H1 (cell line): ENCODE measurements at regions not wholly inside any gene's neighbourhood (a gene's known extent, or its start where the extent isn't known, plus 50 kb on each side); places are given as distances from the start of the nearest gene placed in this dataset.

Experiments
- CTCF ChIA-PET: fragments of 300-600 bp; sonication (Branson Sonifier 250); formaldehyde crosslinking; loops from one replicate; lab custom pipeline; 2021; ENCODE audit not compliant: partially characterized antibody; lab: Charles Lee
- POLR2A ChIA-PET: fragments of 300-600 bp; sonication (Branson Sonifier 250); formaldehyde crosslinking; loops from one replicate; lab custom pipeline; 2021; ENCODE audit warnings: inconsistent platforms; ENCODE audit not compliant: partially characterized antibody; lab: Charles Lee
- DNase-seq, 2 experiments: peaks; one replicate each; pipeline versions ENCODE4 v3.0.0 to v3.0.0-alpha.2; 2010 to 2022; ENCODE audit warnings: low spot score in 2 of 2, low read depth in 1 of 2, mixed read lengths in 1 of 2
- FAIRE-seq: peaks from 2 replicates; lab custom pipeline; 2011; peaks lifted over from hg19 to GRCh38; lab: Jason Lieb, UNC
- H2AFZ ChIP-seq: 2 replicates; pipeline ENCODE4 v1.8.1; 2012; ENCODE audit warnings: low read length, inconsistent platforms
- H2AK5ac ChIP-seq: 2 replicates; pipeline ENCODE4 v1.6.1; 2013; ENCODE audit warnings: low read depth, low read length
- H2BK120ac ChIP-seq: replicated peaks from 2 replicates; pipeline ENCODE3; 2013; ENCODE audit warnings: low read depth, low read length, inconsistent platforms
- H2BK12ac ChIP-seq: 2 replicates; pipeline ENCODE4 v1.6.1; 2013; ENCODE audit warnings: low read depth, low read length
- H2BK15ac ChIP-seq: 2 replicates; pipeline ENCODE4 v1.6.1; 2013; ENCODE audit warnings: low read length
- H2BK20ac ChIP-seq: 2 replicates; pipeline ENCODE4 v1.6.1; 2013; ENCODE audit warnings: low read length
- H2BK5ac ChIP-seq: 2 replicates; pipeline ENCODE4 v1.6.1; 2013; ENCODE audit warnings: low read depth, low read length
- H3K14ac ChIP-seq: 2 replicates; pipeline ENCODE4 v1.6.1; 2013; ENCODE audit warnings: inconsistent platforms; ENCODE audit not compliant: insufficient read length
- H3K18ac ChIP-seq: 2 replicates; pipeline ENCODE4 v1.6.1; 2013; ENCODE audit warnings: low read length; ENCODE audit errors: extremely low read depth
- H3K23ac ChIP-seq: 2 replicates; pipeline ENCODE4 v1.6.1; 2013; ENCODE audit warnings: inconsistent platforms; ENCODE audit not compliant: insufficient read length
- H3K23me2 ChIP-seq: 2 replicates; pipeline ENCODE4 v1.6.1; 2013; ENCODE audit warnings: low read depth, low read length
- H3K27ac ChIP-seq: 2 replicates; pipeline ENCODE4 v1.6.1; 2011; ENCODE audit warnings: low read depth, low read length, inconsistent platforms
- H3K27me3 ChIP-seq, 4 experiments: replicated peaks in 1 of 4; 1 replicate in 1 of 4; 2 replicates in 3 of 4; pipeline versions ENCODE4 v1.6.1 to v1.8.1; 2011 to 2013; ENCODE audit warnings: low read length in 3 of 4, mild to moderate bottlenecking in 3 of 4, inconsistent platforms in 2 of 4, mixed read lengths in 2 of 4, moderate library complexity in 1 of 4; ENCODE audit not compliant: control insufficient read depth in 3 of 4, insufficient read depth in 3 of 4; ENCODE audit errors: extremely low read depth in 1 of 4
- H3K36me3 ChIP-seq, 4 experiments: 2 replicates each; pipeline versions ENCODE4 v1.6.1 to v1.8.1; 2011 to 2013; ENCODE audit warnings: mild to moderate bottlenecking in 4 of 4, low read length in 3 of 4, moderate library complexity in 2 of 4, control low read depth in 1 of 4, inconsistent platforms in 1 of 4; ENCODE audit not compliant: insufficient read depth in 4 of 4, control insufficient read depth in 2 of 4
- H3K4ac ChIP-seq: replicated peaks from 2 replicates; pipeline ENCODE3; 2013; ENCODE audit warnings: low read length, low read depth, mixed read lengths, inconsistent platforms; ENCODE audit not compliant: insufficient read length
- H3K4me1 ChIP-seq, 4 experiments: replicated peaks in 1 of 4; 1 replicate in 1 of 4; 2 replicates in 3 of 4; pipeline versions ENCODE4 v1.6.1 to v1.8.1; 2011 to 2013; ENCODE audit warnings: low read length in 3 of 4, inconsistent platforms in 2 of 4, mixed read lengths in 1 of 4; ENCODE audit not compliant: insufficient read depth in 4 of 4, control insufficient read depth in 3 of 4
- H3K4me2 ChIP-seq, 2 experiments: 2 replicates each; pipeline versions ENCODE4 v1.6.1 to v1.8.1; 2011 to 2013; ENCODE audit warnings: low read depth in 2 of 2, low read length in 2 of 2, control low read depth in 1 of 2, inconsistent platforms in 1 of 2, mild to moderate bottlenecking in 1 of 2; ENCODE audit not compliant: insufficient read depth in 1 of 2
- H3K4me3 ChIP-seq, 4 experiments: fragments of 200-600, 300-600 bp in 1 of 4; sonication (generic), shearing (Covaris generic), sonication (Bioruptor Twin) in 1 of 4; 2 replicates each; pipeline versions ENCODE4 v1.5.1 to v1.8.1; 2011 to 2016; ENCODE audit warnings: low read length in 4 of 4, low read depth in 3 of 4, control low read depth in 2 of 4, inconsistent platforms in 2 of 4, mild to moderate bottlenecking in 2 of 4, mixed read lengths in 1 of 4, moderate library complexity in 1 of 4; ENCODE audit not compliant: insufficient read depth in 2 of 4; ENCODE audit errors: extremely low read depth in 1 of 4
- H3K56ac ChIP-seq: replicated peaks from 2 replicates; pipeline ENCODE3; 2013; ENCODE audit warnings: low read depth, mild to moderate bottlenecking, mixed read lengths, low read length, inconsistent platforms; ENCODE audit not compliant: insufficient read length
- H3K79me1 ChIP-seq: 2 replicates; pipeline ENCODE4 v1.6.1; 2013; ENCODE audit warnings: low read depth, low read length, control low read depth
- H3K79me2 ChIP-seq, 2 experiments: 2 replicates each; pipeline versions ENCODE4 v1.6.1 to v1.8.1; 2012 to 2013; ENCODE audit warnings: low read length in 2 of 2, mild to moderate bottlenecking in 2 of 2, inconsistent platforms in 1 of 2; ENCODE audit not compliant: insufficient read depth in 2 of 2, control insufficient read depth in 1 of 2
- H3K9ac ChIP-seq, 4 experiments: replicated peaks in 1 of 4; 1 replicate in 1 of 4; 2 replicates in 3 of 4; pipeline versions ENCODE4 v1.6.1 to v1.8.1; 2011 to 2013; ENCODE audit warnings: low read depth in 3 of 4, low read length in 3 of 4, control low read depth in 2 of 4, mild to moderate bottlenecking in 2 of 4, moderate library complexity in 2 of 4, inconsistent platforms in 1 of 4; ENCODE audit errors: extremely low read depth in 1 of 4
- H3K9me3 ChIP-seq, 2 experiments: 2 replicates each; pipeline versions ENCODE4 v1.6.1 to v1.8.1; 2012 to 2013; ENCODE audit warnings: mild to moderate bottlenecking in 2 of 2, moderate library complexity in 2 of 2, control low read depth in 1 of 2, inconsistent platforms in 1 of 2, low read depth in 1 of 2, low read length in 1 of 2, mixed read lengths in 1 of 2; ENCODE audit not compliant: insufficient read depth in 2 of 2
- H4K20me1 ChIP-seq, 2 experiments: replicated peaks in 1 of 2; 2 replicates each; pipeline versions ENCODE3 to v1.8.1; 2011 to 2013; ENCODE audit warnings: inconsistent platforms in 2 of 2, low read length in 2 of 2, mild to moderate bottlenecking in 1 of 2; ENCODE audit not compliant: insufficient read depth in 2 of 2, control insufficient read depth in 1 of 2
- H4K5ac ChIP-seq: 2 replicates; pipeline ENCODE4 v1.6.1; 2013; ENCODE audit warnings: low read length, low read depth, mixed read lengths, inconsistent platforms; ENCODE audit not compliant: insufficient read length
- H4K8ac ChIP-seq: 2 replicates; pipeline ENCODE4 v1.8.0; 2013; ENCODE audit warnings: mild to moderate bottlenecking, moderate library complexity, low read length, inconsistent platforms; ENCODE audit not compliant: insufficient read depth; ENCODE audit errors: extremely low read depth
- H4K91ac ChIP-seq: replicated peaks from 2 replicates; pipeline ENCODE3; 2013; ENCODE audit warnings: low read length, mixed read lengths, inconsistent platforms; ENCODE audit not compliant: insufficient read length
- ASH2L ChIP-seq: fragments of 200-600, 300-600 bp; sonication (generic); IDR thresholded peaks from one replicate; pipeline ENCODE4 v1.7.1; 2017; ENCODE audit warnings: low read length
- ATF2 ChIP-seq: IDR thresholded peaks from 2 replicates; pipeline ENCODE4 v1.6.1; 2012; ENCODE audit warnings: low read length, inconsistent platforms
- EGR1 ChIP-seq: IDR thresholded peaks from 2 replicates; pipeline ENCODE4 v1.6.1; 2011; ENCODE audit warnings: low read depth, low read length, borderline replicate concordance
- KDM1A ChIP-seq: fragments of 200-600, 300-600 bp; sonication (generic); IDR thresholded peaks from 2 replicates; pipeline ENCODE4 v1.7.1; 2016; ENCODE audit warnings: mild to moderate bottlenecking, low read length, borderline replicate concordance
- KDM5A ChIP-seq: fragments of 200-600 bp; IDR thresholded peaks from 2 replicates; pipeline ENCODE4 v1.7.1; 2012; ENCODE audit warnings: mild to moderate bottlenecking, low read length, inconsistent platforms, mixed read lengths
- MAFK ChIP-seq: IDR thresholded peaks from 2 replicates; pipeline ENCODE4 v1.6.1; 2012; ENCODE audit warnings: low read depth, mild to moderate bottlenecking, improper control_type of control experiment, low read length
- NRF1 ChIP-seq: IDR thresholded peaks from 2 replicates; pipeline ENCODE4 v1.6.1; 2011; ENCODE audit warnings: mild to moderate bottlenecking, low read depth, low read length, improper control_type of control experiment
- PHF8 ChIP-seq: fragments of 200-600 bp; sonication (generic); conservative IDR thresholded peaks from 2 replicates; pipeline ENCODE4 v1.7.1; 2012; ENCODE audit warnings: low read depth, mild to moderate bottlenecking, inconsistent platforms, low read length, moderate library complexity
- SAP30 ChIP-seq: fragments of 300-600 bp; sonication (generic); IDR thresholded peaks from 2 replicates; pipeline ENCODE4 v1.7.1; 2012; ENCODE audit warnings: low read length, moderate library complexity, mild to moderate bottlenecking, inconsistent platforms; ENCODE audit not compliant: insufficient read depth, insufficient replicate concordance
- SP2 ChIP-seq: IDR thresholded peaks from 2 replicates; pipeline ENCODE4 v1.6.1; 2012; ENCODE audit warnings: mild to moderate bottlenecking, low read length, inconsistent platforms
- TBP ChIP-seq: IDR thresholded peaks from 2 replicates; pipeline ENCODE4 v1.6.1; 2011; ENCODE audit warnings: low read depth, low read length, improper control_type of control experiment
- TCF12 ChIP-seq: IDR thresholded peaks from 2 replicates; pipeline ENCODE4 v1.6.1; 2011; ENCODE audit warnings: low read depth, mild to moderate bottlenecking, low read length
- USF2 ChIP-seq: IDR thresholded peaks from 2 replicates; pipeline ENCODE4 v1.6.1; 2011; ENCODE audit warnings: low read length, improper control_type of control experiment
- WGBS, 2 experiments: shearing (Covaris generic) in 1 of 2; methylation state at CpG; one replicate each; pipeline versions ENCODE4 v1.1.6 to v1.1.7; 2013 to 2015; ENCODE audit warnings: low lambda C conversion rate in 2 of 2, mixed read lengths in 2 of 2, inconsistent platforms in 1 of 2, low coverage in 1 of 2, missing lambda C conversion rate in 1 of 2; ENCODE audit not compliant: insufficient replicate concordance in 2 of 2, insufficient coverage in 1 of 2, insufficient read length in 1 of 2; ENCODE audit errors: extremely low coverage in 1 of 2, missing lambda C conversion rate in 1 of 2; 5-methylcytosine and 5-hydroxymethylcytosine counted together

- no peak overlapping the region for H3K27ac ChIP-seq
- H2BK20ac ChIP-seq, result no peak overlapping the region
- no peak overlapping the region for H3K4me3 ChIP-seq
- no peak overlapping the region for H3K14ac ChIP-seq
- H2BK5ac ChIP-seq, result no peak overlapping the region
- no peak overlapping the region for H3K9ac ChIP-seq
- H3K56ac ChIP-seq, result no peak overlapping the region
- 82% methylated on average over 9 of the region's 9 CpGs; no CpG with 5 or more reads in 1 of the 2 experiments for WGBS, 2 experiments
- H2AK5ac ChIP-seq, result no peak overlapping the region
- no peaks in the 10 kb centered on the region for H3K9me3 ChIP-seq
- DNase-seq (no peak), FAIRE-seq (no peak)
- no peak overlapping the region for H3K4me2 ChIP-seq
- no peaks in the 10 kb centered on the region for H3K27me3 ChIP-seq
- H3K23ac ChIP-seq, result no peak overlapping the region
- no peaks in the 10 kb centered on the region for H3K4me1 ChIP-seq
- H3K18ac ChIP-seq, result no peak overlapping the region
- H2BK15ac ChIP-seq, result no peak overlapping the region
- no peaks in the 10 kb centered on the region for H3K79me1 ChIP-seq
- no peaks in the 10 kb centered on the region for H3K23me2 ChIP-seq
- no peak for TF ChIP-seq PHF8
- TF ChIP-seq MAFK, result no peak
- TF ChIP-seq TCF12, result no peak
- TF ChIP-seq EGR1, result no peak
- TF ChIP-seq KDM5A, result no peak
- no peak for TF ChIP-seq KDM1A
- no peak for TF ChIP-seq SP2
- no peak for TF ChIP-seq SAP30
- TF ChIP-seq USF2, result no peak
- TF ChIP-seq ASH2L, result no peak
- no peak for TF ChIP-seq ATF2
- no peak for TF ChIP-seq TBP
- TF ChIP-seq NRF1, result no peak
- POLR2A ChIA-PET, result no interaction called here
- H3K79me2 ChIP-seq, result no peaks in the 10 kb centered on the region
- no peak overlapping the region for H2BK120ac ChIP-seq
- H3K36me3 ChIP-seq, result no peaks in the 10 kb centered on the region
- no peak overlapping the region for H4K5ac ChIP-seq
- CTCF ChIA-PET, result interaction anchor here (0.6 to 2.2 kb wide), 2 partner anchors 9 to 1254 kb away, joined by 3 to 12 read pairs; no protein-coding TSS in a partner anchor
- peak overlapping the region; percentile 43 for H2AFZ ChIP-seq
- no peak overlapping the region for H3K4ac ChIP-seq
- H4K91ac ChIP-seq, result no peak overlapping the region
- H2BK12ac ChIP-seq, result no peak overlapping the region
- H4K20me1 ChIP-seq, result no peaks in the 10 kb centered on the region
- H4K8ac ChIP-seq, result no peak overlapping the region
Observed at GRCh38 chr1:240683576-240683975, 71.6 kb upstream of the GREM2 start.
